Endothelial cell of umbilical vein (primary cell): ENCODE measurements at regions not wholly inside any gene's neighbourhood (a gene's known extent, or its start where the extent isn't known, plus 50 kb on each side); places are given as distances from the start of the nearest gene placed in this dataset.

Source experiments
- BruUV-seq: library from RNA; stranded (reverse); fragments of 400-500 nt; replicated peaks from 2 replicates; lab custom pipeline; 2021; lab: Mats Ljungman, UMichigan
- CTCF ChIA-PET: fragments of 300-600, 350-600 bp; sonication (Branson Sonifier 250); formaldehyde crosslinking; loops from one replicate; lab custom pipeline; 2021; ENCODE audit warnings: antibody characterized with exemption, inconsistent platforms; lab: Charles Lee
- POLR2A ChIA-PET: fragments of 300-600, 350-600 bp; sonication (Branson Sonifier 250); formaldehyde crosslinking; loops from one replicate; lab custom pipeline; 2021; ENCODE audit warnings: antibody characterized with exemption, inconsistent platforms; lab: Charles Lee
- DNase-seq: peaks from one replicate; pipeline ENCODE4 v3.0.0-alpha.2; 2011; ENCODE audit warnings: low read depth, low spot score
- FAIRE-seq: peaks from 2 replicates; lab custom pipeline; 2011; peaks lifted over from hg19 to GRCh38; lab: Jason Lieb, UNC
- H2AFZ ChIP-seq: 2 replicates; pipeline ENCODE4 v1.6.0; 2012; ENCODE audit warnings: low read depth, low read length, control low read depth, inconsistent platforms
- H3K27ac ChIP-seq: 2 replicates; pipeline ENCODE4 v1.5.1; 2011; ENCODE audit warnings: low read depth, mild to moderate bottlenecking, control low read depth, low read length, moderate library complexity; ENCODE audit not compliant: insufficient read depth
- H3K27me3 ChIP-seq, 2 experiments: 2 replicates each; pipeline versions ENCODE4 v1.6.0 to v1.6.1; 2011; ENCODE audit warnings: low read length in 2 of 2, mixed read lengths in 1 of 2; ENCODE audit not compliant: control insufficient read depth in 2 of 2, insufficient read depth in 2 of 2
- H3K36me3 ChIP-seq, 2 experiments: 2 replicates in 1 of 2; 3 replicates in 1 of 2; pipeline ENCODE4 v1.5.1; 2011; ENCODE audit warnings: low read length in 2 of 2, mild to moderate bottlenecking in 1 of 2, moderate library complexity in 1 of 2; ENCODE audit not compliant: control insufficient read depth in 2 of 2, insufficient read depth in 2 of 2; ENCODE audit errors: extremely low read depth in 1 of 2
- H3K4me1 ChIP-seq: 3 replicates; pipeline ENCODE4 v1.5.1; 2011; ENCODE audit warnings: mild to moderate bottlenecking, low read length; ENCODE audit not compliant: control insufficient read depth, insufficient read depth; ENCODE audit errors: extremely low read depth
- H3K4me2 ChIP-seq: 2 replicates; pipeline ENCODE4 v1.6.1; 2011; ENCODE audit warnings: low read length, control low read depth, mixed read lengths; ENCODE audit not compliant: insufficient read depth
- H3K4me3 ChIP-seq, 3 experiments: fragments of 200-600 bp in 1 of 3; sonication (generic), shearing (Covaris generic) in 1 of 3; replicated peaks in 1 of 3; 2 replicates each; pipeline ENCODE4 v1.5.1; 2011 to 2016; ENCODE audit warnings: control low read depth in 3 of 3, low read length in 3 of 3, mild to moderate bottlenecking in 2 of 3, inconsistent platforms in 1 of 3, low read depth in 1 of 3, moderate library complexity in 1 of 3; ENCODE audit not compliant: insufficient read depth in 1 of 3
- H3K79me2 ChIP-seq: 2 replicates; pipeline ENCODE4 v1.6.0; 2012; ENCODE audit warnings: low read length, inconsistent platforms; ENCODE audit not compliant: control insufficient read depth, insufficient read depth
- H3K9ac ChIP-seq: replicated peaks from 2 replicates; pipeline ENCODE3; 2011; ENCODE audit warnings: low read length, control low read depth; ENCODE audit not compliant: insufficient read depth; ENCODE audit errors: extremely low read depth
- H3K9me1 ChIP-seq: replicated peaks from 3 replicates; pipeline ENCODE4 v1.6.0; 2011; ENCODE audit warnings: mild to moderate bottlenecking, low read length; ENCODE audit not compliant: control insufficient read depth, insufficient read depth; ENCODE audit errors: extremely low read depth
- H3K9me3 ChIP-seq: replicated peaks from 2 replicates; pipeline ENCODE4 v1.5.1; 2012; ENCODE audit warnings: low read length, inconsistent platforms; ENCODE audit not compliant: control insufficient read depth, insufficient read depth
- H4K20me1 ChIP-seq: replicated peaks from 2 replicates; pipeline ENCODE3; 2011; ENCODE audit warnings: mild to moderate bottlenecking, low read length; ENCODE audit not compliant: control insufficient read depth, insufficient read depth; ENCODE audit errors: extremely low read depth
- CTCF ChIP-seq, 2 donors: IDR thresholded peaks; 1 replicate in 1 of 2; 2 replicates in 1 of 2; pipeline ENCODE4 v1.5.1; 2011; ENCODE audit warnings: low read length in 2 of 2, mild to moderate bottlenecking in 2 of 2, moderate library complexity in 2 of 2, control low read depth in 1 of 2, inconsistent platforms in 1 of 2, low read depth in 1 of 2; ENCODE audit not compliant: insufficient read depth in 1 of 2; ENCODE audit errors: extremely low read depth in 1 of 2
- EZH2 ChIP-seq: IDR thresholded peaks from 2 replicates; pipeline ENCODE4 v1.6.1; 2012; ENCODE audit warnings: borderline replicate concordance, low read depth, mild to moderate bottlenecking, moderate library complexity, low read length, inconsistent platforms; ENCODE audit not compliant: severe bottlenecking
- FOS ChIP-seq: IDR thresholded peaks from 2 replicates; pipeline ENCODE4 v1.6.1; 2011; ENCODE audit warnings: mild to moderate bottlenecking, low read length, moderate library complexity, borderline replicate concordance; ENCODE audit not compliant: insufficient read depth
- GATA2 ChIP-seq: IDR thresholded peaks from 2 replicates; pipeline ENCODE4 v1.7.0; 2011; ENCODE audit warnings: low read depth, mild to moderate bottlenecking, moderate library complexity, mixed read lengths, low read length; ENCODE audit not compliant: insufficient read length, insufficient read depth
- JUN ChIP-seq: IDR thresholded peaks from 2 replicates; pipeline ENCODE4 v1.6.1; 2011; ENCODE audit warnings: borderline replicate concordance, low read depth; ENCODE audit not compliant: insufficient read length, insufficient read depth
- MAX ChIP-seq: IDR thresholded peaks from 2 replicates; pipeline ENCODE4 v1.6.1; 2011; ENCODE audit not compliant: insufficient read depth, insufficient read length
- MYC ChIP-seq: IDR thresholded peaks from one replicate; pipeline ENCODE4 v1.6.1; 2011; ENCODE audit warnings: mild to moderate bottlenecking, low read depth, low read length
- POLR2A ChIP-seq: IDR thresholded peaks from 2 replicates; pipeline ENCODE4 v1.6.1; 2012; ENCODE audit warnings: low read depth, mild to moderate bottlenecking, control low read depth, low read length
- POLR2AphosphoS5 ChIP-seq: IDR thresholded peaks from 2 replicates; pipeline ENCODE4 v1.6.1; 2012; ENCODE audit warnings: low read depth, mild to moderate bottlenecking, control low read depth, low read length, moderate library complexity; ENCODE audit not compliant: insufficient read depth
- dilution Hi-C: fragments of 300-500 bp; cut with MboI; formaldehyde crosslinking; loops from one replicate; pipeline ENCODE4 v1.15.0; 2019; ENCODE audit warnings: low sequenced_read_pairs; ENCODE audit not compliant: extremely low pct_ligation_motif_present
- intact Hi-C: fragments of 100-400 bp; cut with micrococcal nuclease; formaldehyde crosslinking; loops from one replicate; pipeline ENCODE4 v1.10.0; 2022

- Histone ChIP-seq H3K4me3 (no peak overlapping the region), H3K4me1 (no peaks in the 10 kb centered on the region), H3K9me3 (no peaks in the 10 kb centered on the region), H3K9ac (no peak overlapping the region), H3K27me3 (no peaks in the 10 kb centered on the region), H4K20me1 (no peaks in the 10 kb centered on the region), H3K79me2 (no peaks in the 10 kb centered on the region), H3K4me2 (no peak overlapping the region), H3K9me1 (no peaks in the 10 kb centered on the region), H3K36me3 (no peaks in the 10 kb centered on the region), H2AFZ (no peak overlapping the region), H3K27ac (no peak overlapping the region)
- ChIA-PET POLR2A (no interaction called here), CTCF (interaction anchor here (1.0 kb wide), 1 partner anchor 23 kb away, joined by 3 read pairs; no protein-coding TSS in a partner anchor)
- no TSS peak for BruUV-seq
- dilution Hi-C loops (no loop called here), intact Hi-C loops (no loop called here)
- no peak for TF ChIP-seq EZH2
- TF ChIP-seq MYC = no peak
- no peak for TF ChIP-seq FOS
- TF ChIP-seq GATA2 = no peak
- no peak for TF ChIP-seq MAX
- no peak for TF ChIP-seq POLR2AphosphoS5
- TF ChIP-seq POLR2A = no peak
- TF ChIP-seq JUN = no peak
- TF ChIP-seq CTCF (IDR thresholded peaks at IDR 0.05; ENCODE audit: extremely low read depth in 1 of 2, insufficient read depth in 1 of 2, low read depth in 1 of 2, low read length in 2 of 2) = no peak
- no peak for FAIRE-seq
- no peak for DNase-seq
These were observed 51.9 kb upstream of the ZEB2 start for GRCh38 chr2:144571770-144572169.
